ENCODE measurements at regions not wholly inside any gene's neighbourhood (a gene's known extent, or its start where the extent isn't known, plus 50 kb on each side); places are given as distances from the start of the nearest gene placed in this dataset.
"Not testable (repeated sequence)": the region's sequence is repeated elsewhere in the genome, so short reads cannot be mapped to it uniquely, and the experiment has no call there.

DNA sequence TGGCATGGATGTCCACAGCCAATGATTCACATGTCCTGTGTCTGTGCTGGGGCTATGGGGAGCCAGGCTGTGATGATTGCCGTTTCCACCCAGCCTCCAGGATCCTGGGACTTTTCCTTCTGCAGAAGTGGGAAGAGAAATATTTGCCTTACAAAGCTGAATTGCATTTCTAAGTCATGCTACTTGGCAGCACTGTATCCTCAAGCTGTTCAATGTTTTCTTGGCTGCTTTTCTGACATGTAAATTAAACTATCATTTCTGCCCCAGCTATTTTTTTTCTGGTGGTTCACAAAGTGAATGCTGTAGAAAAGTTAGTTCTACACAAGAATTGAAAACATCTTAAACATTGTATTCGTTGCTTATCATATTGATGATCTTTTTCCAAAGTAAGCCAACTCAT is 51.9 kb upstream of the TCERG1L start:
- DNase-seq (ENCODE audit: low spot score) = no peak
- Histone ChIP-seq H3K27ac (no peak overlapping the region), H3K4me3 (no peak overlapping the region)
- TF ChIP-seq, protein P1, sequence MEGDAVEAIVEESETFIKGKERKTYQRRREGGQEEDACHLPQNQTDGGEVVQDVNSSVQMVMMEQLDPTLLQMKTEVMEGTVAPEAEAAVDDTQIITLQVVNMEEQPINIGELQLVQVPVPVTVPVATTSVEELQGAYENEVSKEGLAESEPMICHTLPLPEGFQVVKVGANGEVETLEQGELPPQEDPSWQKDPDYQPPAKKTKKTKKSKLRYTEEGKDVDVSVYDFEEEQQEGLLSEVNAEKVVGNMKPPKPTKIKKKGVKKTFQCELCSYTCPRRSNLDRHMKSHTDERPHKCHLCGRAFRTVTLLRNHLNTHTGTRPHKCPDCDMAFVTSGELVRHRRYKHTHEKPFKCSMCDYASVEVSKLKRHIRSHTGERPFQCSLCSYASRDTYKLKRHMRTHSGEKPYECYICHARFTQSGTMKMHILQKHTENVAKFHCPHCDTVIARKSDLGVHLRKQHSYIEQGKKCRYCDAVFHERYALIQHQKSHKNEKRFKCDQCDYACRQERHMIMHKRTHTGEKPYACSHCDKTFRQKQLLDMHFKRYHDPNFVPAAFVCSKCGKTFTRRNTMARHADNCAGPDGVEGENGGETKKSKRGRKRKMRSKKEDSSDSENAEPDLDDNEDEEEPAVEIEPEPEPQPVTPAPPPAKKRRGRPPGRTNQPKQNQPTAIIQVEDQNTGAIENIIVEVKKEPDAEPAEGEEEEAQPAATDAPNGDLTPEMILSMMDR (IDR thresholded peaks at IDR 0.05) = no peak

- Histone ChIP-seq H3K27ac (no peak overlapping the region), H3K4me3 (no peak overlapping the region)
- TF ChIP-seq, protein P1 (IDR thresholded peaks at IDR 0.05) = no peak
- no peak for DNase-seq (ENCODE audit: low spot score)
Observed at GRCh38 chr10:131371571-131371970, 60.0 kb upstream of the TCERG1L start.

- Histone ChIP-seq H3K4me3 (no peak overlapping the region), H3K27ac (no peak overlapping the region)
- DNase-seq (ENCODE audit: low spot score) = no peak
- TF ChIP-seq, protein P1 (IDR thresholded peaks at IDR 0.05) = no peak
Observed at GRCh38 chr10:131381576-131381975, 70.1 kb upstream of the TCERG1L start.

DNA sequence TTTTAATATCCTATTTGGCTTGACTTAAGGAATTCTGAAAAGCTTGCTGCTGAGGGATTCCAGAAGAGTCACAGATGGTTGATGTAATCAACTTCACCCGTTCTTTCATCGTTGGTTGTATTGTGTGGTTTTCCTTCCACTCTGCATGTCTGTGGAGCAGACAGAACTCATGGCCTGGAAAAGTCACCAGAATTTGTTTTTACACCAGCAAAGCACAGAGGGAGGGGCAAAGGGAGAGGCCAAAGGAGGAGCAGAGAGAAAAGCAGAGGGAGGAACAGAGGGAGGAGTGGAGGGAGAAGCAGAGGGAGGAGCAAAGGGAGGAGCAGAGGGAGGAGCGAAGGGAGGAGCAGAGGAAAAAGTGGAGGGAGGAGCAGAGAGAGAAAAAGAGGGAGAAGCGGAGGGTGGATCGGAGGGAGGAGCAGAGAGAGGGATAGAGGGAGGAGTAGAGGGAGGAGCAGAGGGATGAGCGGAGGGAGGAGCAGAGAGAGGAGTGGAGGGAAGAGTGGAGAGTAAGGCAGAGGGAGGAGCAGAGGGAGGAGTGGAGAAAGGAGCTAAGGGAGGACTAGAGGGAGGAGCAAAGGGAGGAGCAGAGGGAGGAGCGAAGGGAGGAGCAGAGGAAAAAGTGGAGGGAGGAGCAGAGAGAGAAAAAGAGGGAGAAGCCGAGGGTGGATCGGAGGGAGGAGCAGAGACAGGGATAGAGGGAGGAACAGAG is 73.8 kb upstream of the TCERG1L start:
- not testable (repeated sequence) for H3K27ac ChIP-seq; H3K4me3 ChIP-seq; DNase-seq (ENCODE audit: low spot score)

GRCh38 chr10:131387018-131387529 is 75.6 kb upstream of the TCERG1L start:
- TF ChIP-seq, protein P1 (IDR thresholded peaks at IDR 0.05) = no peak
- H3K27ac ChIP-seq = no peak overlapping the region
- no peak overlapping the region for H3K4me3 ChIP-seq
- no peak for DNase-seq (ENCODE audit: low spot score)

DNA sequence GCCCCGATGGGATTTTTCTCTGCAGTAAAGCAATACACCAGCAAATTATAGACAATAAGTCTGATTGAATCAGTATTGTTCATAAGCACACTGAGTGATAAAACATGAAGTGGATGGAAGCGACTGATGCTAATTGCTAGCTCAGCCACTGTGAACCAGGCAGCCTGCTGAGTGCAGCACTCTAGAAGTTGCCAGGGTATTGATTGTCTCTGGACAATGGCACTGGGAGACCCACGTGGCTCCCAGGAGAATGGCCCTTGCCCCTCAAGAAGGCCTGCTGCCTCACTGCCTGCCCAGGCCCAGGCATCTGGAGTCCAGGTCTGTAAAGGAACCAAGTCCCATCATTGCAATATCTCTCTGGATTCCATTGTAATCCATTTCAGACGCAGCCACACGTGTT is 80.4 kb upstream of the TCERG1L start:
- Histone ChIP-seq H3K4me3 (no peak overlapping the region), H3K27ac (no peak overlapping the region)
- TF ChIP-seq, protein P1 (IDR thresholded peaks at IDR 0.05) = no peak
- DNase-seq (ENCODE audit: low spot score) = no peak

GRCh38 chr10:131396121-131397050 is 84.9 kb upstream of the TCERG1L start:
- Histone ChIP-seq H3K27ac (no peak overlapping the region), H3K4me3 (no peak overlapping the region)
- TF ChIP-seq, protein P1 (IDR thresholded peaks at IDR 0.05) = no peak
- no peak for DNase-seq (ENCODE audit: low spot score)
